Prostate gland (tissue), 2 donors: ENCODE measurements at regions not wholly inside any gene's neighbourhood (a gene's known extent, or its start where the extent isn't known, plus 50 kb on each side); places are given as distances from the start of the nearest gene placed in this dataset.

Source experiments
- DNase-seq: peaks from one replicate; pipeline ENCODE4 v3.0.0-alpha.2; 2019; ENCODE audit warnings: low spot score
- H3K27ac ChIP-seq, 2 donors: fragments of 200-600 bp; sonication (generic); 2 replicates each; pipeline ENCODE4 v1.5.1; 2017 to 2019
- H3K27me3 ChIP-seq: fragments of 200-600 bp; sonication (generic); replicated peaks from 2 replicates; pipeline ENCODE4 v1.5.1; 2019; ENCODE audit not compliant: insufficient read depth
- H3K36me3 ChIP-seq, 2 donors: fragments of 200-600 bp; sonication (generic); 1 replicate in 1 of 2; 2 replicates in 1 of 2; pipeline versions ENCODE4 v1.5.1 to v1.8.1; 2017 to 2019
- H3K4me1 ChIP-seq: fragments of 200-600 bp; sonication (generic); replicated peaks from 2 replicates; pipeline ENCODE4 v1.5.1; 2019
- H3K4me3 ChIP-seq, 2 donors: fragments of 200-600 bp; sonication (generic); 2 replicates each; pipeline ENCODE4 v1.5.1; 2017 to 2019
- H3K9me3 ChIP-seq: fragments of 200-600 bp; sonication (generic); 2 replicates; pipeline ENCODE4 v1.5.1; 2017
- CTCF ChIP-seq, 4 experiments: fragments of 200-600 bp in 2 of 4; fragments of 450-650 bp in 2 of 4; sonication (generic) in 2 of 4; IDR thresholded peaks; 1 replicate in 3 of 4; 2 replicates in 1 of 4; pipeline ENCODE4 v1.5.1; 2016 to 2019; ENCODE audit warnings: antibody characterized with exemption in 4 of 4, mild to moderate bottlenecking in 2 of 4, moderate library complexity in 2 of 4
- POLR2A ChIP-seq: fragments of 450-650 bp; IDR thresholded peaks from one replicate; pipeline ENCODE4 v1.6.1; 2016; ENCODE audit warnings: antibody characterized with exemption, mild to moderate bottlenecking
- POLR2AphosphoS5 ChIP-seq: sonication (generic); formaldehyde crosslinking; IDR thresholded peaks from one replicate; pipeline ENCODE4 v1.6.1; 2017; ENCODE audit warnings: antibody characterized with exemption
- WGBS: methylation state at CpG from one replicate; pipeline ENCODE4 v1.1.5; 2018; 5-methylcytosine and 5-hydroxymethylcytosine counted together
- intact Hi-C: fragments of 100-400 bp; cut with DNase I; formaldehyde crosslinking; loops from one replicate; pipeline ENCODE4 v1.14.2; 2022

DNA sequence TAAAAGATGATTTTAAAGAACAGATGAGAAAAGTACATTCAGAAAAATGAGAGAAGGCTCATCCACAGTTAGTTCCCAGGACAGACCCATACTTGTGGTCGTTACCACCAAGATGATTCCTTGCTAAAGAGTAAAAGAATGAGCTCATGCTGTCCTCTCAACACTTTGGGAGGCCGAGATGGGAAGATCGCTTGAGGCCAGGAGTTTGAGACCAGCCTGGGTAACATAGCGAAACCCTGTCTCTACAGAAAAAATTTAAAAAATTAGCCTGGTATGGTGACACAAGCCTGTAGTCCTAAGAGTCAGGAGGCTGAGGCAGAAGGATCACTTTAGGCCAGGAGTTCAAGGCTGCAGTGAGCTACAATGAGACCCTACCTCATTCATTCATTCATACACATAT, 60.7 kb upstream of the CNEP1R1 start:
- intact Hi-C loops: no loop called here
- no peaks in the 10 kb centered on the region for H3K27me3 ChIP-seq
- H3K36me3 ChIP-seq: no peaks in the 10 kb centered on the region
- H3K4me1 ChIP-seq: no peaks in the 10 kb centered on the region
- H3K27ac ChIP-seq: no peak overlapping the region
- no peak for TF ChIP-seq POLR2A
- no peak for TF ChIP-seq CTCF (IDR thresholded peaks at IDR 0.05)
- no peak for TF ChIP-seq POLR2AphosphoS5
- H3K4me3 ChIP-seq: no peak overlapping the region
- WGBS: 72% methylated on average over 4 of the region's 4 CpGs
- DNase-seq: no peak
- H3K9me3 ChIP-seq: no peaks in the 10 kb centered on the region

GRCh38 chr16:49964973-49965372, 60.1 kb upstream of the CNEP1R1 start:
- 49% methylated on average over 2 of the region's 2 CpGs for WGBS
- no peaks in the 10 kb centered on the region for H3K27me3 ChIP-seq
- no peak overlapping the region for H3K4me3 ChIP-seq
- no peak overlapping the region for H3K27ac ChIP-seq
- intact Hi-C loops: no loop called here
- no peaks in the 10 kb centered on the region for H3K9me3 ChIP-seq
- no peak for TF ChIP-seq POLR2A
- TF ChIP-seq CTCF (IDR thresholded peaks at IDR 0.05): no peak
- no peak for TF ChIP-seq POLR2AphosphoS5
- no peak for DNase-seq
- no peaks in the 10 kb centered on the region for H3K4me1 ChIP-seq
- H3K36me3 ChIP-seq: no peaks in the 10 kb centered on the region

DNA sequence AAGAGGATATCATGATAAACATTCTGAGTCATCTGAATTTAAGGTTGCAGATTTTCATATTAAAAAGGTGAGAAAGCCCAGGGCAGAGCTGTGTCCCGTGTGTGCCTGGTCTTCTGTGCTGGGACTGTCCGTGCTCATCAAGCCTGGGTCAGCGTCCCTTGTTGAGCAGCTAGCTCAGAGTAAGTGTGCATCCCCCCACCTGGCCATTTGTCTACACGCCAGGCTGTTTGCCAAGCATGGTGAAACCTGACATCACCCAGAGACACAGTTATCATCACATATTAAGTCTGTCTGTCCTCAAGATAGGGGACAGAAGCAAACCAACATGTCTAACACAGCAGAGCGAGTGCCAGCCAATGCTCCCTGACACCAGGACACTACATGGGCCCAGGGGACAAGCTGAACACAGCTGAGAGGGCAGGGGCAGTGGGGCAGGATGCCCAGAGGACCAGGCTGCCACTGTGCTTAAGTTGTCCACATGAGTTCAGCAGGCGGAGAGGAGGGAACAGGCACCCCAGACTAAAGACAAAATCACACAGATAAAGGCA, 57.9 kb upstream of the CNEP1R1 start:
- Histone ChIP-seq H3K9me3 (no peaks in the 10 kb centered on the region), H3K4me3 (no peak overlapping the region), H3K27me3 (no peaks in the 10 kb centered on the region), H3K4me1 (no peaks in the 10 kb centered on the region), H3K27ac (no peak overlapping the region), H3K36me3 (no peaks in the 10 kb centered on the region)
- intact Hi-C loops: no loop called here
- WGBS: 85% methylated on average over 6 of the region's 6 CpGs
- no peak for DNase-seq
- TF ChIP-seq POLR2AphosphoS5 (no peak), CTCF (IDR thresholded peaks at IDR 0.05) (no peak), POLR2A (no peak)

- H3K36me3 ChIP-seq: no peaks in the 10 kb centered on the region
- H3K27me3 ChIP-seq: no peaks in the 10 kb centered on the region
- TF ChIP-seq POLR2AphosphoS5: no peak
- TF ChIP-seq CTCF (IDR thresholded peaks at IDR 0.05): no peak
- no peak for TF ChIP-seq POLR2A
- no peaks in the 10 kb centered on the region for H3K9me3 ChIP-seq
- H3K4me3 ChIP-seq: no peak overlapping the region
- intact Hi-C loops: no loop called here
- H3K4me1 ChIP-seq: no peaks in the 10 kb centered on the region
- 45% methylated on average over 24 of the region's 24 CpGs for WGBS
- no peak overlapping the region for H3K27ac ChIP-seq
- DNase-seq: no peak
These were observed 55.7 kb upstream of the CNEP1R1 start for GRCh38 chr16:49969091-49970030.
